ENCODE measurements at regions not wholly inside any gene's neighbourhood (a gene's known extent, or its start where the extent isn't known, plus 50 kb on each side); places are given as distances from the start of the nearest gene placed in this dataset.
A peak's percentile ranks its signal among the peaks of the same experiment; 100 is the strongest.

DNA sequence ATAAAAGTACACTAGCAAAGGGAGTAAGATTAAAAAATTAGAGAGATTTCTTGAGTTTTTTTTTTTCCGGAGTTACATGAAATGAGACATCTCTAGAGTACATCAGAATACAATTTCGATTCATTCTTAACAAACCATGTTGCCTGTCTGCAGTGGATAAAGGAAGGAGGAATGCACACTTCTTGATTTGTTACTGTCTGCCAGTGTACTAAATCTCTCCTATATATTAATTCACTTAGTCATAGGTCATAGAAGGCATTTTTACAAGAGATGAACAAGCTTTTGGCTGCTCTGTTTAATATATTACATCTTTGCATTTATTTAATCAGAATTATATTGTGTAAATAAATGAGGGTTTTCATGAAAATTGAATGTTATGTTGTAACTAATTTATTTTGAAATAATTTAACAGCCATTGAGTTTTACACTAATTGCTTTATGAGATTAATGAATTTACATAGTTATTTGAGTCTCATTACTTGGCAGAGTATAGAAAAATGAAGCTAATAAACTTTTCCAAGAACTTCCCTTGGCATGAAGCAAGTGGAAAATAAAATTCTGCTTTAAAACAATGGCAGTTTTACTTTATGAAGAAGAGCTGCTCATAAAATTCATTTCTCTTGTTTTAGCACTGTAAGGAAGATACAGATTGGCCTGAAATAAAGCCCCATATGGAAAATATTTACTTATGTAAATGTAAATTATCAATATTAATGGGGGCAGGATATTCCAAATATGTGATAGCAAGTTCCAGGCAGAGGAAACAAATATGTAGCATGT, 1284.7 kb downstream of the BRINP3 start:
- Histone ChIP-seq H3K9me2 (ENCODE audit: insufficient read depth) (no peaks in the 10 kb centered on the region), H3K9me3 (ENCODE audit: low read depth) (no peaks in the 10 kb centered on the region), H2AFZ (no peak overlapping the region), H3K4me3 (no peak overlapping the region), H3F3A (ENCODE audit: insufficient read depth) (no peaks in the 10 kb centered on the region), H3K27me3 (replicated peaks; ENCODE audit: insufficient read depth) (no peaks in the 10 kb centered on the region), H3K79me2 (ENCODE audit: insufficient read depth) (no peaks in the 10 kb centered on the region), H3K4me2 (ENCODE audit: unreplicated experiment) (no peak overlapping the region), H3K36me3 (ENCODE audit: low read depth) (no peaks in the 10 kb centered on the region), H3K9ac (no peak overlapping the region), H3K4me1 (ENCODE audit: insufficient read depth) (no peaks in the 10 kb centered on the region), H3K27ac (no peak overlapping the region), H4K20me1 (ENCODE audit: insufficient read depth) (no peaks in the 10 kb centered on the region)
- in situ Hi-C loops (cut with MboI), result no loop called here
- TF ChIP-seq EZH2phosphoT487 (IDR thresholded peaks at IDR 0.05; ENCODE audit: insufficient read depth, low read depth), result no peak
- TF ChIP-seq EZH2 (IDR thresholded peaks at IDR 0.05; ENCODE audit: insufficient read depth, poor library complexity, severe bottlenecking), result no peak
- no peak for DNase-seq
- 0 to 1% methylated on average over 2 of the region's 2 CpGs for WGBS, 2 experiments (ENCODE audit: low coverage in 1 of 2, low lambda C conversion rate in 2 of 2, missing lambda C conversion rate in 2 of 2)

DNA sequence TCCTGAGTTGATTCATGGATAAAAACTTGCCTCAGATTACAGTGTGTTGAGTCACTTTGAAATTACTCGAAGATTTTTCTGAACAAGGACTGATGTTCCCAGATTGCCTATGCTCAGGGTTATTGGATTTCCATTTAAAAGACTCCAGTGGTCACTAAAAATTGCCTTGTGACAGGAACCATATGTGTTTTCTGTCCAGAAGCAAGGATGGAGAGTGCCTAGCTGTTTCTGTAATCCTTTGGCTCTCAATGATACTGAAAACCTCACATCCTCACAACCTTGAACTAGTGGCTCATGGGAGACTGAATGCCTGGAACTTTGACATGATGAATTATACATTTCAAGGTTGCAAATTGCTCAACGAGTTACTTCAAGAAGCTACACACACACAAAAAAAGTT, 1271.8 kb downstream of the BRINP3 start:
- no peak for DNase-seq
- in situ Hi-C loops (cut with MboI), result no loop called here
- H3K4me1 ChIP-seq (ENCODE audit: insufficient read depth), result no peaks in the 10 kb centered on the region
- no peaks in the 10 kb centered on the region for H3K36me3 ChIP-seq (ENCODE audit: low read depth)
- no peaks in the 10 kb centered on the region for H3K9me3 ChIP-seq (ENCODE audit: low read depth)
- H3K9me2 ChIP-seq (ENCODE audit: insufficient read depth), result no peaks in the 10 kb centered on the region; the same call in 1 of the 2 replicates
- H4K20me1 ChIP-seq (ENCODE audit: insufficient read depth), result no peaks in the 10 kb centered on the region
- no peak overlapping the region for H3K4me3 ChIP-seq
- TF ChIP-seq EZH2phosphoT487 (IDR thresholded peaks at IDR 0.05; ENCODE audit: insufficient read depth, low read depth) (no peak), EZH2 (IDR thresholded peaks at IDR 0.05; ENCODE audit: insufficient read depth, poor library complexity, severe bottlenecking) (no peak)
- H3F3A ChIP-seq (ENCODE audit: insufficient read depth), result no peaks in the 10 kb centered on the region
- H3K9ac ChIP-seq, result no peak overlapping the region
- no peaks in the 10 kb centered on the region for H3K79me2 ChIP-seq (ENCODE audit: insufficient read depth)
- 5 to 9% methylated on average over 2 of the region's 2 CpGs for WGBS, 2 experiments (ENCODE audit: low coverage in 1 of 2, low lambda C conversion rate in 2 of 2, missing lambda C conversion rate in 2 of 2)
- H2AFZ ChIP-seq, result no peak overlapping the region
- no peaks in the 10 kb centered on the region for H3K27me3 ChIP-seq (replicated peaks; ENCODE audit: insufficient read depth)
- no peak overlapping the region for H3K27ac ChIP-seq
- no peak overlapping the region for H3K4me2 ChIP-seq (ENCODE audit: unreplicated experiment)

DNA sequence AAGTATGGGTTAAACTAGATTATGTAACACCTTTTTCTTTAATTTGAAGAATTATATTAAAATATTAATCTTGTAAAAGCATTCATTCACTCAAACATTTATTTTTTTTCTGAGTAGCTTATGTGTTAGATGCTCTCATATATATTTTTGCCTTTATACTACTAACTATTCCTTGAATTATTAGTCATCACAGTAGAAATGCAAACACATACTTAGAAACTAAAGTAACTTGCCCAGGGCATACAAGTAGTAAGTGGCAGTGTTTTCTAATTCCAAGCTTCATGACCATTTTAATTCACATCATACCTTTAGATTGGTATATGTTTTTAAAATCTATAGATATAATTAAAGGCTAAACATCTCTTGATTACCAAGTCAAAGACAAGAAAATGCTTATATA, 1271.0 kb downstream of the BRINP3 start:
- DNase-seq, result no peak
- TF ChIP-seq EZH2phosphoT487 (IDR thresholded peaks at IDR 0.05; ENCODE audit: insufficient read depth, low read depth), result no peak
- TF ChIP-seq EZH2 (IDR thresholded peaks at IDR 0.05; ENCODE audit: insufficient read depth, poor library complexity, severe bottlenecking), result no peak
- H3K79me2 ChIP-seq (ENCODE audit: insufficient read depth), result no peaks in the 10 kb centered on the region
- no peaks in the 10 kb centered on the region for H3F3A ChIP-seq (ENCODE audit: insufficient read depth)
- no peaks in the 10 kb centered on the region for H4K20me1 ChIP-seq (ENCODE audit: insufficient read depth)
- in situ Hi-C loops (cut with MboI), result no loop called here
- H3K4me1 ChIP-seq (ENCODE audit: insufficient read depth), result no peaks in the 10 kb centered on the region
- H3K9me2 ChIP-seq (ENCODE audit: insufficient read depth), result no peaks in the 10 kb centered on the region; the same call in 1 of the 2 replicates
- H3K36me3 ChIP-seq (ENCODE audit: low read depth), result no peaks in the 10 kb centered on the region
- no peaks in the 10 kb centered on the region for H3K27me3 ChIP-seq (replicated peaks; ENCODE audit: insufficient read depth)
- H2AFZ ChIP-seq, result no peak overlapping the region
- no peaks in the 10 kb centered on the region for H3K9me3 ChIP-seq (ENCODE audit: low read depth)
- no peak overlapping the region for H3K4me2 ChIP-seq (ENCODE audit: unreplicated experiment)
- no peak overlapping the region for H3K27ac ChIP-seq
- no peak overlapping the region for H3K9ac ChIP-seq
- no peak overlapping the region for H3K4me3 ChIP-seq

DNA sequence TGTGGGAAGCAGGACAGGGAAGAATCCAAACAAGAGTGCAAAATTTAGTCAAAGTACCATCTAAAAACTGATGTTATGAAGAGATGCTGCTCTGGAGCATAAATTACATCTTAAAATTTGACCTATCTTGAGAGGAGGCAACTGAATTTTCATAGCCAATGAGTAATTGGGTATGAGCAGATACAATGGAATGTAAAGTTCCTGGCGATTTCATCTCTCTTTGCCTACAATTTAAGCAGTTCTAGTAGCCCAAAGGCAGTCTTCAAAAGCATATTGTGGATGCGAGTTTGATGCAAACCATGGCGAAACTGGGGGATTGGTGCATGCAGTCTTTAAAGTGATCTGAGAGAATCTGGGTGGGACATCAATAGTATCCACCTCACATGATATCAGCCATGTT, 1265.9 kb downstream of the BRINP3 start:
- no peaks in the 10 kb centered on the region for H3K27me3 ChIP-seq (replicated peaks; ENCODE audit: insufficient read depth)
- H3K9me3 ChIP-seq (ENCODE audit: low read depth), result no peaks in the 10 kb centered on the region
- H3F3A ChIP-seq (ENCODE audit: insufficient read depth), result no peaks in the 10 kb centered on the region
- no peak overlapping the region for H2AFZ ChIP-seq
- H3K4me3 ChIP-seq, result no peak overlapping the region
- WGBS, 2 experiments (ENCODE audit: low coverage in 1 of 2, low lambda C conversion rate in 2 of 2, missing lambda C conversion rate in 2 of 2), result 10 to 24% methylated on average over 3 of the region's 3 CpGs
- no peaks in the 10 kb centered on the region for H3K79me2 ChIP-seq (ENCODE audit: insufficient read depth)
- no peaks in the 10 kb centered on the region for H3K36me3 ChIP-seq (ENCODE audit: low read depth)
- DNase-seq, result peak; percentile 1
- H3K4me1 ChIP-seq (ENCODE audit: insufficient read depth), result no peaks in the 10 kb centered on the region
- in situ Hi-C loops (cut with MboI), result no loop called here
- no peaks in the 10 kb centered on the region for H3K9me2 ChIP-seq (ENCODE audit: insufficient read depth)
- TF ChIP-seq EZH2phosphoT487 (IDR thresholded peaks at IDR 0.05; ENCODE audit: insufficient read depth, low read depth), result no peak
- no peak for TF ChIP-seq EZH2 (IDR thresholded peaks at IDR 0.05; ENCODE audit: insufficient read depth, poor library complexity, severe bottlenecking)
- no peak overlapping the region for H3K27ac ChIP-seq
- H3K4me2 ChIP-seq (ENCODE audit: unreplicated experiment), result no peak overlapping the region
- H4K20me1 ChIP-seq (ENCODE audit: insufficient read depth), result no peaks in the 10 kb centered on the region
- H3K9ac ChIP-seq, result no peak overlapping the region
